IMR-90 (cell line): ENCODE measurements at regions not wholly inside any gene's neighbourhood (a gene's known extent, or its start where the extent isn't known, plus 50 kb on each side); places are given as distances from the start of the nearest gene placed in this dataset.

Experiments used
- ATAC-seq: fragments of 200-7000 bp; cut with Tn5 transposase; 2 replicates; pipeline ENCODE4 v1.9.1; 2020; ENCODE audit warnings: low read depth, mild to moderate bottlenecking, moderate library complexity
- BruUV-seq: library from RNA; stranded (reverse); fragments of 400-500 nt; replicated peaks from 2 replicates; lab custom pipeline; 2021; lab: Mats Ljungman, UMichigan
- CTCF ChIA-PET: fragments of 300-600 bp; formaldehyde crosslinking; extraction: SDS; loops from one replicate; lab custom pipeline; 2021; ENCODE audit warnings: antibody characterized with exemption; lab: Yijun Ruan, JAX
- POLR2A ChIA-PET: fragments of 300-600 bp; sonication (Branson Sonifier 250); formaldehyde crosslinking; loops from one replicate; lab custom pipeline; 2022; ENCODE audit warnings: antibody characterized with exemption; ENCODE audit not compliant: unreplicated experiment; lab: Charles Lee
- DNase-seq: peaks from one replicate; pipeline ENCODE4 v3.0.0; 2013
- H2AFZ ChIP-seq: replicated peaks from 2 replicates; pipeline ENCODE3; 2013; ENCODE audit warnings: low read length, mild to moderate bottlenecking; ENCODE audit not compliant: poor library complexity
- H2AK5ac ChIP-seq: 2 replicates; pipeline ENCODE4 v1.6.1; 2013; ENCODE audit warnings: low read depth, low read length, inconsistent platforms
- H2AK9ac ChIP-seq: replicated peaks from 2 replicates; pipeline ENCODE3; 2013; ENCODE audit warnings: mild to moderate bottlenecking, low read depth, low read length, moderate library complexity; ENCODE audit not compliant: poor library complexity
- H2BK120ac ChIP-seq: 2 replicates; pipeline ENCODE4 v1.6.1; 2013; ENCODE audit warnings: low read depth, low read length, inconsistent platforms
- H2BK15ac ChIP-seq: 3 replicates; pipeline ENCODE4 v1.6.1; 2013; ENCODE audit warnings: low read depth, low read length, inconsistent platforms
- H2BK20ac ChIP-seq: 2 replicates; pipeline ENCODE4 v1.6.1; 2013; ENCODE audit warnings: low read depth, mild to moderate bottlenecking, inconsistent platforms, low read length, moderate library complexity
- H2BK5ac ChIP-seq: 2 replicates; pipeline ENCODE4 v1.6.1; 2013; ENCODE audit warnings: mild to moderate bottlenecking, low read depth, low read length, inconsistent platforms; ENCODE audit not compliant: poor library complexity, severe bottlenecking
- H3K14ac ChIP-seq: replicated peaks from 2 replicates; pipeline ENCODE4 v1.6.1; 2013; ENCODE audit warnings: low read depth, low read length, inconsistent platforms
- H3K18ac ChIP-seq: 2 replicates; pipeline ENCODE4 v1.6.1; 2013; ENCODE audit warnings: low read depth, low read length, control low read depth
- H3K23ac ChIP-seq: 2 replicates; pipeline ENCODE4 v1.6.1; 2013; ENCODE audit warnings: low read depth, low read length, inconsistent platforms
- H3K27ac ChIP-seq: 2 replicates; pipeline ENCODE4 v1.5.1; 2013; ENCODE audit warnings: mild to moderate bottlenecking, control low read depth, low read length; ENCODE audit not compliant: insufficient read depth
- H3K27me3 ChIP-seq: 2 replicates; pipeline ENCODE4 v1.6.1; 2013; ENCODE audit warnings: low read length; ENCODE audit not compliant: control insufficient read depth, insufficient read depth
- H3K36me3 ChIP-seq: 2 replicates; pipeline ENCODE4 v1.6.1; 2013; ENCODE audit warnings: low read length, mixed read lengths; ENCODE audit not compliant: control insufficient read depth, insufficient read depth
- H3K4ac ChIP-seq: 2 replicates; pipeline ENCODE4 v1.6.1; 2013; ENCODE audit warnings: low read depth, low read length, inconsistent platforms
- H3K4me1 ChIP-seq: 2 replicates; pipeline ENCODE4 v1.6.1; 2013; ENCODE audit warnings: low read length, mixed read lengths; ENCODE audit not compliant: control insufficient read depth, insufficient read depth
- H3K4me2 ChIP-seq: 2 replicates; pipeline ENCODE4 v1.6.1; 2013; ENCODE audit warnings: low read depth, mild to moderate bottlenecking, control low read depth, low read length, moderate library complexity
- H3K4me3 ChIP-seq: 2 replicates; pipeline ENCODE4 v1.5.1; 2013; ENCODE audit warnings: low read depth, mild to moderate bottlenecking, control low read depth, low read length, moderate library complexity; ENCODE audit not compliant: insufficient read depth
- H3K56ac ChIP-seq: 2 replicates; pipeline ENCODE4 v1.6.1; 2013; ENCODE audit warnings: low read length, inconsistent platforms; ENCODE audit not compliant: insufficient read depth; ENCODE audit errors: extremely low read depth
- H3K79me1 ChIP-seq, 2 experiments: 2 replicates each; pipeline ENCODE4 v1.6.1; 2013; ENCODE audit warnings: low read length in 2 of 2, inconsistent platforms in 1 of 2, low read depth in 1 of 2
- H3K9ac ChIP-seq: 2 replicates; pipeline ENCODE4 v1.6.1; 2013; ENCODE audit warnings: low read depth, low read length, control low read depth
- H3K9me1 ChIP-seq: 2 replicates; pipeline ENCODE4 v1.6.1; 2013; ENCODE audit warnings: low read length, inconsistent platforms; ENCODE audit not compliant: insufficient read depth
- H3K9me3 ChIP-seq: 2 replicates; pipeline ENCODE4 v1.6.1; 2013; ENCODE audit warnings: low read length; ENCODE audit not compliant: control insufficient read depth, insufficient read depth
- H4K20me1 ChIP-seq: 2 replicates; pipeline ENCODE4 v1.6.1; 2013; ENCODE audit warnings: low read length, inconsistent platforms; ENCODE audit not compliant: insufficient read depth
- H4K5ac ChIP-seq: 2 replicates; pipeline ENCODE4 v1.6.1; 2013; ENCODE audit warnings: mild to moderate bottlenecking, low read depth, low read length, control low read depth
- H4K8ac ChIP-seq, 2 experiments: 2 replicates each; pipeline ENCODE4 v1.6.1; 2013; ENCODE audit warnings: low read depth in 2 of 2, low read length in 2 of 2, control low read depth in 1 of 2, inconsistent platforms in 1 of 2
- H4K91ac ChIP-seq: 2 replicates; pipeline ENCODE4 v1.6.1; 2013; ENCODE audit warnings: low read depth, low read length, inconsistent platforms; ENCODE audit not compliant: insufficient read depth
- MXI1 ChIP-seq: IDR thresholded peaks from 2 replicates; pipeline ENCODE4 v1.6.1; 2012; ENCODE audit warnings: low read depth, mild to moderate bottlenecking, low read length, moderate library complexity, borderline replicate concordance
- SMC3 ChIP-seq: fragments of 150-350 bp; IDR thresholded peaks from 2 replicates; pipeline ENCODE4 v1.6.1; 2016; ENCODE audit warnings: low read depth, mild to moderate bottlenecking, antibody characterized with exemption, low read length, moderate library complexity
- WGBS, 2 experiments: methylation state at CpG; one replicate each; pipeline versions ENCODE4 v1.1.5 to v1.1.7; 2013; ENCODE audit warnings: missing lambda C conversion rate in 2 of 2; ENCODE audit not compliant: insufficient read length in 1 of 2; ENCODE audit errors: extremely low coverage in 2 of 2; 5-methylcytosine and 5-hydroxymethylcytosine counted together
- dilution Hi-C: fragments of 300-500 bp; cut with HindIII; formaldehyde crosslinking; loops from one replicate; pipeline ENCODE4 v1.14.3; 2018; ENCODE audit warnings: low sequenced_read_pairs; ENCODE audit not compliant: unreplicated experiment
- in situ Hi-C: fragments of 300-500 bp; cut with MboI; formaldehyde crosslinking; loops from 3 replicates; pipeline ENCODE4 v1.14.3; 2019; ENCODE audit warnings: low sequenced_read_pairs, inconsistent platforms, mixed read lengths
- intact Hi-C: fragments of 100-400 bp; cut with micrococcal nuclease; formaldehyde crosslinking; loops from 2 replicates; pipeline ENCODE4 v1.10.0; 2022

DNA sequence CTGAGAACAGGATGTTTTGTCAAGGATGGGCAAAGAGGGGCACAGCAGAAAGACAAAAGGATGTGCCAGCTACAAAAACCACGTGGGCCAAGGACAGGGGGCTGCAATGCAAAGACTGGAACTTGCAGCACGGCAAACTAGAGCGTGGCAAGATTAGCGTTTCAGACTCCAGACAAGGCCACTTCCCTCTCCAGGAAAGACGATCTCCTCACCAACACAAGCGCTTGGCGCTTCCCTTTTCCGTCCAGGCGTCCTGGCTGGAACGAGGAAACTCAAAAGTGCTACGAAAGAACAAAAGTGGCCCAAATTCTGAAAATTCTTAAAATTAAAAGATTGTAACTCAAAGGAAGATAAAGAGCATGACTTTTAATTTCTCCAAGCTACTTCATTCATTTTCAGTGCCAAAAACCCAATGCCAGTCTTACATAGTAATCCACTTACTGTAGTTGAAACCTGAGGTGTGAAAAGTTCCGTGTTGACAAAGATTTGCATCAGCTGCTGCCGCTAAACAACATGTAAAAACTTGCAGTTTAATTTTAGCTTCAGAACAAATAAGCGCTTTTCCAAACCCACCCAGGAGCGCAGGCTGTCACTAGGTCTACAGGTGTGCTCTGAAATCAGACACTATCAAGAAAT, 207.1 kb upstream of the RREB1 start:
- no peak overlapping the region for H3K18ac ChIP-seq
- H3K4me3 ChIP-seq = no peak overlapping the region
- intact Hi-C loops = no loop called here
- no peak overlapping the region for H3K4me2 ChIP-seq
- H2BK120ac ChIP-seq = no peak overlapping the region
- H3K23ac ChIP-seq = no peak overlapping the region
- H2BK15ac ChIP-seq = no peak overlapping the region
- H3K79me1 ChIP-seq = no peaks in the 10 kb centered on the region
- no peak overlapping the region for H3K27ac ChIP-seq
- H2AK9ac ChIP-seq = no peak overlapping the region
- DNase-seq = no peak
- no TSS peak for BruUV-seq
- H3K9me1 ChIP-seq = no peaks in the 10 kb centered on the region
- no peak for ATAC-seq
- no peak overlapping the region for H4K8ac ChIP-seq
- no peaks in the 10 kb centered on the region for H3K4me1 ChIP-seq
- no peaks in the 10 kb centered on the region for H4K20me1 ChIP-seq
- CTCF ChIA-PET = no interaction called here
- peaks cover 20% of the 10 kb centered on the region for H3K27me3 ChIP-seq
- H4K91ac ChIP-seq = no peak overlapping the region
- no peak overlapping the region for H2AFZ ChIP-seq
- H3K14ac ChIP-seq = no peak overlapping the region
- no peak overlapping the region for H4K5ac ChIP-seq
- no peak overlapping the region for H2BK20ac ChIP-seq
- H2AK5ac ChIP-seq = no peak overlapping the region
- H3K36me3 ChIP-seq = no peaks in the 10 kb centered on the region
- TF ChIP-seq SMC3 (no peak), MXI1 (no peak)
- in situ Hi-C loops = no loop called here
- no peak overlapping the region for H3K9ac ChIP-seq
- POLR2A ChIA-PET = no interaction called here
- WGBS, 2 experiments = no CpG with 5 or more reads among the region's 15 CpGs
- no peaks in the 10 kb centered on the region for H3K9me3 ChIP-seq
- dilution Hi-C loops = no loop called here
- H3K56ac ChIP-seq = no peak overlapping the region
- H2BK5ac ChIP-seq = no peak overlapping the region
- H3K4ac ChIP-seq = no peak overlapping the region
